OCI-LY3 (cell line): ENCODE measurements at regions not wholly inside any gene's neighbourhood (a gene's known extent, or its start where the extent isn't known, plus 50 kb on each side); places are given as distances from the start of the nearest gene placed in this dataset.
"Not testable (repeated sequence)": the region's sequence is repeated elsewhere in the genome, so short reads cannot be mapped to it uniquely, and the experiment has no call there.

Experiments used
- EZH2phosphoT487 ChIP-seq: fragments of 200-600 bp; shearing (Covaris generic); IDR thresholded peaks from 2 replicates; pipeline ENCODE4 v1.6.1; 2018; ENCODE audit warnings: antibody characterized with exemption, mixed run types, low read depth
- TF ChIP-seq, protein P1 (sequence below): fragments of 200-600, 300-600 bp; sonication (generic); IDR thresholded peaks from 2 replicates; pipeline ENCODE4 v1.5.1; 2014; ENCODE audit warnings: antibody characterized with exemption, low read length, low read depth

GRCh38 chr9:90192465-90192864, 450.2 kb downstream of the DIRAS2 start:
- TF ChIP-seq, protein P1, sequence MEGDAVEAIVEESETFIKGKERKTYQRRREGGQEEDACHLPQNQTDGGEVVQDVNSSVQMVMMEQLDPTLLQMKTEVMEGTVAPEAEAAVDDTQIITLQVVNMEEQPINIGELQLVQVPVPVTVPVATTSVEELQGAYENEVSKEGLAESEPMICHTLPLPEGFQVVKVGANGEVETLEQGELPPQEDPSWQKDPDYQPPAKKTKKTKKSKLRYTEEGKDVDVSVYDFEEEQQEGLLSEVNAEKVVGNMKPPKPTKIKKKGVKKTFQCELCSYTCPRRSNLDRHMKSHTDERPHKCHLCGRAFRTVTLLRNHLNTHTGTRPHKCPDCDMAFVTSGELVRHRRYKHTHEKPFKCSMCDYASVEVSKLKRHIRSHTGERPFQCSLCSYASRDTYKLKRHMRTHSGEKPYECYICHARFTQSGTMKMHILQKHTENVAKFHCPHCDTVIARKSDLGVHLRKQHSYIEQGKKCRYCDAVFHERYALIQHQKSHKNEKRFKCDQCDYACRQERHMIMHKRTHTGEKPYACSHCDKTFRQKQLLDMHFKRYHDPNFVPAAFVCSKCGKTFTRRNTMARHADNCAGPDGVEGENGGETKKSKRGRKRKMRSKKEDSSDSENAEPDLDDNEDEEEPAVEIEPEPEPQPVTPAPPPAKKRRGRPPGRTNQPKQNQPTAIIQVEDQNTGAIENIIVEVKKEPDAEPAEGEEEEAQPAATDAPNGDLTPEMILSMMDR, result not testable (repeated sequence)
- TF ChIP-seq EZH2phosphoT487, result not testable (repeated sequence)
